H9 (cell line): ENCODE measurements at regions not wholly inside any gene's neighbourhood (a gene's known extent, or its start where the extent isn't known, plus 50 kb on each side); places are given as distances from the start of the nearest gene placed in this dataset.

Experiments
- DNase-seq: peaks from one replicate; pipeline ENCODE4 v3.0.0-alpha.2; 2017
- H2AFZ ChIP-seq: one replicate; pipeline ENCODE4 v1.6.1; 2013; ENCODE audit warnings: mild to moderate bottlenecking, low read length, control low read depth, moderate library complexity
- H2AK5ac ChIP-seq: 2 replicates; pipeline ENCODE4 v1.6.1; 2013; ENCODE audit warnings: low read length, control low read depth, mixed read lengths; ENCODE audit not compliant: insufficient read length
- H2BK120ac ChIP-seq: one replicate; pipeline ENCODE4 v1.6.1; 2013; ENCODE audit warnings: low read depth, mild to moderate bottlenecking, low read length, control low read depth, inconsistent platforms; ENCODE audit not compliant: poor library complexity, severe bottlenecking
- H2BK12ac ChIP-seq: 2 replicates; pipeline ENCODE4 v1.6.1; 2013; ENCODE audit warnings: low read length, control low read depth, mixed read lengths, low read depth; ENCODE audit not compliant: insufficient read length
- H2BK15ac ChIP-seq: 2 replicates; pipeline ENCODE4 v1.6.1; 2013; ENCODE audit warnings: low read depth, low read length, control low read depth
- H2BK20ac ChIP-seq: one replicate; pipeline ENCODE4 v1.6.1; 2013; ENCODE audit warnings: low read depth, mild to moderate bottlenecking, low read length, control low read depth, inconsistent platforms; ENCODE audit not compliant: poor library complexity, severe bottlenecking
- H2BK5ac ChIP-seq: 2 replicates; pipeline ENCODE4 v1.6.1; 2013; ENCODE audit warnings: low read length, control low read depth, mixed read lengths; ENCODE audit not compliant: insufficient read length
- H3K14ac ChIP-seq: 2 replicates; pipeline ENCODE4 v1.6.1; 2013; ENCODE audit warnings: low read length, control low read depth; ENCODE audit not compliant: insufficient read depth
- H3K18ac ChIP-seq: 2 replicates; pipeline ENCODE4 v1.6.1; 2013; ENCODE audit warnings: low read depth, mild to moderate bottlenecking, mixed read lengths, low read length, control low read depth; ENCODE audit not compliant: insufficient read length
- H3K23ac ChIP-seq: 2 replicates; pipeline ENCODE4 v1.6.1; 2013; ENCODE audit warnings: low read length, control low read depth, mixed read lengths, low read depth; ENCODE audit not compliant: insufficient read length
- H3K23me2 ChIP-seq: 2 replicates; pipeline ENCODE4 v1.6.1; 2013; ENCODE audit warnings: low read depth, mild to moderate bottlenecking, mixed read lengths, low read length, control low read depth; ENCODE audit not compliant: insufficient read length, poor library complexity, severe bottlenecking
- H3K27ac ChIP-seq: 2 replicates; pipeline ENCODE4 v1.5.1; 2013; ENCODE audit warnings: low read length, control low read depth, mixed read lengths, low read depth; ENCODE audit not compliant: insufficient read length
- H3K27me3 ChIP-seq: 2 replicates; pipeline ENCODE4 v1.6.1; 2013; ENCODE audit warnings: low read length, control low read depth, inconsistent platforms; ENCODE audit not compliant: insufficient read depth
- H3K4ac ChIP-seq: 2 replicates; pipeline ENCODE4 v1.6.1; 2013; ENCODE audit warnings: low read depth, mild to moderate bottlenecking, control low read depth, inconsistent platforms, low read length, moderate library complexity
- H3K4me1 ChIP-seq: 2 replicates; pipeline ENCODE4 v1.6.1; 2013; ENCODE audit warnings: low read length, control low read depth, inconsistent platforms; ENCODE audit not compliant: insufficient read depth
- H3K4me2 ChIP-seq: 2 replicates; pipeline ENCODE4 v1.6.1; 2013; ENCODE audit warnings: low read length, control low read depth, mixed read lengths; ENCODE audit not compliant: insufficient read length, insufficient read depth
- H3K56ac ChIP-seq: 2 replicates; pipeline ENCODE4 v1.6.1; 2013; ENCODE audit warnings: low read depth, mild to moderate bottlenecking, mixed read lengths, low read length, control low read depth; ENCODE audit not compliant: insufficient read length
- H3K79me1 ChIP-seq: 2 replicates; pipeline ENCODE4 v1.6.1; 2013; ENCODE audit warnings: low read depth, mild to moderate bottlenecking, moderate library complexity, low read length, control low read depth, inconsistent platforms; ENCODE audit not compliant: insufficient read depth, poor library complexity, severe bottlenecking
- H3K79me2 ChIP-seq: 2 replicates; pipeline ENCODE4 v1.6.1; 2013; ENCODE audit warnings: low read length, control low read depth, inconsistent platforms; ENCODE audit not compliant: insufficient read depth
- H3K9ac ChIP-seq: 2 replicates; pipeline ENCODE4 v1.6.1; 2013; ENCODE audit warnings: low read length, control low read depth, mixed read lengths; ENCODE audit not compliant: insufficient read length; ENCODE audit errors: extremely low read depth
- H3K9me3 ChIP-seq: one replicate; pipeline ENCODE4 v1.6.1; 2013; ENCODE audit warnings: low read depth, low read length, inconsistent platforms; ENCODE audit not compliant: control insufficient read depth
- H3T11ph ChIP-seq: one replicate; pipeline ENCODE4 v1.6.1; 2013; ENCODE audit warnings: mild to moderate bottlenecking, low read length, control low read depth, inconsistent platforms
- H4K20me1 ChIP-seq: one replicate; pipeline ENCODE4 v1.6.1; 2013; ENCODE audit not compliant: control insufficient read depth, insufficient read length, insufficient read depth
- H4K5ac ChIP-seq: 2 replicates; pipeline ENCODE4 v1.6.1; 2013; ENCODE audit warnings: low read depth, mild to moderate bottlenecking, mixed read lengths, low read length, control low read depth; ENCODE audit not compliant: insufficient read length
- H4K8ac ChIP-seq: replicated peaks from 2 replicates; pipeline ENCODE4 v1.6.1; 2013; ENCODE audit warnings: low read length, control low read depth, mixed read lengths, low read depth; ENCODE audit not compliant: insufficient read length
- H4K91ac ChIP-seq: 2 replicates; pipeline ENCODE4 v1.6.1; 2013; ENCODE audit warnings: low read depth, mild to moderate bottlenecking, moderate library complexity, mixed read lengths, low read length, control low read depth; ENCODE audit not compliant: insufficient read length
- H3K27ac Mint-ChIP-seq, 3 experiments: 2 replicates in 2 of 3; 3 replicates in 1 of 3; pipeline ENCODE4 v1.8.0; 2020 to 2021; ENCODE audit warnings: mixed read lengths in 3 of 3, mild to moderate bottlenecking in 1 of 3, moderate library complexity in 1 of 3
- H3K27me3 Mint-ChIP-seq: 2 replicates; pipeline ENCODE4 v1.8.0; 2021; ENCODE audit warnings: low read depth, mild to moderate bottlenecking, moderate library complexity, mixed read lengths
- H3K36me3 Mint-ChIP-seq, 3 experiments: 2 replicates in 2 of 3; 3 replicates in 1 of 3; pipeline ENCODE4 v1.8.0; 2020 to 2021; ENCODE audit warnings: low read depth in 3 of 3, mixed read lengths in 3 of 3; ENCODE audit not compliant: insufficient read depth in 1 of 3
- H3K4me1 Mint-ChIP-seq, 2 experiments: 2 replicates each; pipeline ENCODE4 v1.8.0; 2020; ENCODE audit warnings: mixed read lengths in 2 of 2
- H3K4me3 Mint-ChIP-seq, 2 experiments: 2 replicates in 1 of 2; 3 replicates in 1 of 2; pipeline ENCODE4 v1.8.0; 2020 to 2021; ENCODE audit warnings: mild to moderate bottlenecking in 2 of 2, mixed read lengths in 2 of 2, moderate library complexity in 1 of 2
- H3K9me3 Mint-ChIP-seq, 2 experiments: 2 replicates in 1 of 2; 3 replicates in 1 of 2; pipeline ENCODE4 v1.8.0; 2020; ENCODE audit warnings: mild to moderate bottlenecking in 2 of 2, mixed read lengths in 2 of 2, moderate library complexity in 1 of 2
- WGBS: extraction: QIAGEN DNeasy Blood & Tissue Kit; methylation state at CpG from one replicate; pipeline ENCODE4 v1.1.7; 2013; ENCODE audit warnings: missing lambda C conversion rate, low lambda C conversion rate, mixed read lengths; ENCODE audit not compliant: insufficient read length; ENCODE audit errors: extremely low coverage; 5-methylcytosine and 5-hydroxymethylcytosine counted together
- TF ChIP-seq, protein P1 (sequence below): fragments of 200-600 bp; sonication (generic); conservative IDR thresholded peaks from 3 replicates; pipeline ENCODE4 v1.8.0; 2021; ENCODE audit warnings: antibody characterized with exemption, mild to moderate bottlenecking

GRCh38 chr11:23364076-23364475, 503.8 kb upstream of the CCDC179 start:
- H3K27me3 Mint-ChIP-seq, result no peaks in the 10 kb centered on the region

More at GRCh38 chr11:23364076-23364475, 503.8 kb upstream of the CCDC179 start:
- Histone ChIP-seq H3K18ac (no peak overlapping the region), H2BK5ac (no peak overlapping the region), H4K5ac (no peak overlapping the region), H3K79me2 (no peaks in the 10 kb centered on the region), H2AK5ac (no peak overlapping the region), H3K56ac (no peak overlapping the region), H2BK20ac (no peak overlapping the region), H3K4ac (no peak overlapping the region), H3K4me2 (no peak overlapping the region), H3K27me3 (no peaks in the 10 kb centered on the region), H3K9me3 (no peaks in the 10 kb centered on the region), H3K23ac (no peak overlapping the region), H2BK12ac (no peak overlapping the region), H3K79me1 (no peaks in the 10 kb centered on the region), H3K9ac (no peak overlapping the region), H4K91ac (no peak overlapping the region), H2BK120ac (no peak overlapping the region), H3K14ac (no peak overlapping the region), H3K4me1 (no peaks in the 10 kb centered on the region), H3K23me2 (no peaks in the 10 kb centered on the region), H3T11ph (no peak overlapping the region), H2BK15ac (no peak overlapping the region), H3K27ac (no peak overlapping the region), H4K8ac (no peak overlapping the region), H2AFZ (no peak overlapping the region), H4K20me1 (no peaks in the 10 kb centered on the region)
- Mint-ChIP-seq H3K4me3 (no peak overlapping the region), H3K4me1 (peaks cover 11 to 12% of the 10 kb centered on the region in 2 experiments), H3K27ac (no peak overlapping the region), H3K9me3 (peaks cover 3 to 12% of the 10 kb centered on the region in 2 experiments; a peak in 4 of 5 replicates), H3K36me3 (peaks cover 3 to 15% (median 8%) of the 10 kb centered on the region in 3 experiments; a peak in 6 of 7 replicates)
- TF ChIP-seq, protein P1, sequence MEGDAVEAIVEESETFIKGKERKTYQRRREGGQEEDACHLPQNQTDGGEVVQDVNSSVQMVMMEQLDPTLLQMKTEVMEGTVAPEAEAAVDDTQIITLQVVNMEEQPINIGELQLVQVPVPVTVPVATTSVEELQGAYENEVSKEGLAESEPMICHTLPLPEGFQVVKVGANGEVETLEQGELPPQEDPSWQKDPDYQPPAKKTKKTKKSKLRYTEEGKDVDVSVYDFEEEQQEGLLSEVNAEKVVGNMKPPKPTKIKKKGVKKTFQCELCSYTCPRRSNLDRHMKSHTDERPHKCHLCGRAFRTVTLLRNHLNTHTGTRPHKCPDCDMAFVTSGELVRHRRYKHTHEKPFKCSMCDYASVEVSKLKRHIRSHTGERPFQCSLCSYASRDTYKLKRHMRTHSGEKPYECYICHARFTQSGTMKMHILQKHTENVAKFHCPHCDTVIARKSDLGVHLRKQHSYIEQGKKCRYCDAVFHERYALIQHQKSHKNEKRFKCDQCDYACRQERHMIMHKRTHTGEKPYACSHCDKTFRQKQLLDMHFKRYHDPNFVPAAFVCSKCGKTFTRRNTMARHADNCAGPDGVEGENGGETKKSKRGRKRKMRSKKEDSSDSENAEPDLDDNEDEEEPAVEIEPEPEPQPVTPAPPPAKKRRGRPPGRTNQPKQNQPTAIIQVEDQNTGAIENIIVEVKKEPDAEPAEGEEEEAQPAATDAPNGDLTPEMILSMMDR, result no peak
- no peak for DNase-seq
- no CpG with 5 or more reads among the region's 3 CpGs for WGBS
